HG02610 (cell line): ENCODE measurements at regions not wholly inside any gene's neighbourhood (a gene's known extent, or its start where the extent isn't known, plus 50 kb on each side); places are given as distances from the start of the nearest gene placed in this dataset.

ENCODE experiments used
- ATAC-seq: cut with Tn5 transposase; IDR thresholded peaks from one replicate; pipeline ENCODE4 v1.9.1; 2021; ENCODE audit warnings: mild to moderate bottlenecking, moderate library complexity; ENCODE audit not compliant: unreplicated experiment

DNA sequence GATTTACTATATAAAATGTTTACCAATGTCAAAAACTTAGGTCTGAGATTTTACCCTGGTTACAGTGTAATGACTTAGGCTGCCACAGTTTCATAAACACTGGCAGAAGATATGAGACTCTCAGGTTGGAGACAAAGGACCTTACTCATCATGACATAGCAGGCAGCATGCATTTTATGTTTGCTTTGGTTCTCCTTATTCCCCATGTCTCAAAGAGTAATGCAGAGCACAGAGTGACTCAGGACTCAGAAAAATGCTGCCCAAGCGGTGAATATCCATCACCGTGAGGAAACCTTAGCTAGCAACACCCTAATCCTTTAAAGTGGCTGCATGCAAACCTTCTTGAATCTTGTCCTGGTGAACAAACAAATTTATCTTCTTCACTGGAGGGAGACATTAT lies 112.1 kb upstream of the EYS start:
- ATAC-seq: no peak

DNA sequence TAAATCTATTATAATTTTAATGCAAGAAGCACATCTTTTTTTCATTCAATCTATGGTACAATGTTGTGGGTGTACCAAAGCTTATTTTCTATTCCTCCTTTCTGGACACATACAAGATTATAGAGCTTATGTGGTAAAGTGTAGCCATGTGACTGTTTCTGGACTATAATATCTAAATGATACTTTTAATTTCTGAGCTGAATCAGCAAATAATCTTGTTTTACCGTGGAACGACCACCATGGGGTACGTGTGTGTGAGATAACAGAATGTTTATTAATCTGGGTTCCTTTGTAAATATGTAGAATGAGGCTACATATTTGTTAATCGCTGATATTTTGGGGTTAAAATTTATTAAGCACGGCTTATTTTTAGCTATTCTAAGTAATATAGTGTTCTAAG lies 111.5 kb upstream of the EYS start:
- no peak for ATAC-seq

DNA sequence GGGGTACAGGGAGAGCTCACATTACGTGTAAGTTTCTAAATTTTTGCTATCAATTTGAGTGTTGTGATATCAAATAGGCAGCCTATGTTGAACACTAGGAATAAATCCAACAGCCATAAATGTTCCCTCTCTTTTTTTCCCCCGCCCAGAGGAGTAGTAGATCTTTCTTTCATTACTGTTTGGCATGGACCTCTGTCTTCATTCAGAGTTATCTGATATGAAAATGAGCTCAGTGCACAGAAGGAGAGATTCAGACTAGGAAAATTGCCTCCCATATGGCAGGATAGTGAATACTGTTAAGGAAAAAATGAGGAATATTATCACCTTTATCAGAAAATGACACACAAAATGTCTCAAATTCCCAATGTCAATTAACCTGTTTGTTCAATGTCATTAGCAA lies 110.0 kb upstream of the EYS start:
- ATAC-seq: no peak

DNA sequence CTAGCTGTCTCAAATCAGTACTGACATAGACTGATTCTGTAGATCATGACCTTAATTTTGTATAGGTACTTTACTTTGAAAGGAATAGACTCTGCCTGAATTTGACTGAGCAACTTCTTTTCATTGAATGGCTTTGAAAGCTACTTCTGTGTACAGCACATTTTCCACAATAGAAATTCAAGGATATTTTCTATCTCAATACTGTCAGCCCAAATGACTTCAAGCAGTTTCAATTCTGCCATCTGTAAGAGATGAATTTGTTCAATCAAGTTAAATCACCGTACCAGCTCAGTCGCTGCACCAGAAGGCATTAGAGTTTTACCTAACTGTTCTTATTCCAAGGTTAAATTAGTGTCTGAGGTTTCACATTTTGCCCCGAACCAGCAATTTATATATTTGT lies 107.0 kb upstream of the EYS start:
- no peak for ATAC-seq

DNA sequence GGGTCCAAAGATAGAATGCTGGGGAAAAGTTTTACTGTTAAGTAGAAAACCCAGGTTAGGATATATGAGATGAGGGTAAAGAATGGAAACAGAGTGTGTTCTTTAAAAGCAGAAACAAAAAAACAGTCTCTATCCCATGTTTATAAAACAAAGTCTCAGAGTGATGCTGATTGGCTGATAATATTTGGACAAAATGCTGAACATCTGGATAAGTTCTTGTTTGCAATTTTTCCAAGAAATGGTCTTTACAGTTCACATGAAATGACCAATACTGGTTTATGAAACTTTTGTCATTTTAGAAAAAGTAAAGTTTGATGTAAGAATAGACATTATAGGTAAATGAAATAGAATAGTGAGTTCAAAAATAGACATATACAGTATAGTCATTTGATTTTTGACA lies 96.2 kb upstream of the EYS start:
- no peak for ATAC-seq

DNA sequence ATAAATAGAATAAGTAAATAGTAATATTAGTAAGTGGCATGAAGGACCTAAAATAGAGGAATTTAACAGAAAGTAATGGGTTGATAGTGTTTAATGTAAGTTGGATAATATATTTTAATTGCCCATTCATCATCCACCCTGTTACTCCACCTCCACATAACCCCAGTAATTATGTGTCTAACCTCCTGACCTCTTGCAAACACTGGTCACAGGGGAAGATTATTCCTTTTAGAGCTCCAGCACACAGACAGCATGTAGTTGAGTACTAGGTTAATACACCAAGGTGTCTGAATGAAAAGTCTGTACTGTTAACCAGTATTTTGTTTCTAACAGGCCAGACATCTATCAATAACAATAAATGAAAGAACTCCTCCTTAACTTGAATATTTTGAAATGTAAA lies 92.4 kb upstream of the EYS start:
- no peak for ATAC-seq

DNA sequence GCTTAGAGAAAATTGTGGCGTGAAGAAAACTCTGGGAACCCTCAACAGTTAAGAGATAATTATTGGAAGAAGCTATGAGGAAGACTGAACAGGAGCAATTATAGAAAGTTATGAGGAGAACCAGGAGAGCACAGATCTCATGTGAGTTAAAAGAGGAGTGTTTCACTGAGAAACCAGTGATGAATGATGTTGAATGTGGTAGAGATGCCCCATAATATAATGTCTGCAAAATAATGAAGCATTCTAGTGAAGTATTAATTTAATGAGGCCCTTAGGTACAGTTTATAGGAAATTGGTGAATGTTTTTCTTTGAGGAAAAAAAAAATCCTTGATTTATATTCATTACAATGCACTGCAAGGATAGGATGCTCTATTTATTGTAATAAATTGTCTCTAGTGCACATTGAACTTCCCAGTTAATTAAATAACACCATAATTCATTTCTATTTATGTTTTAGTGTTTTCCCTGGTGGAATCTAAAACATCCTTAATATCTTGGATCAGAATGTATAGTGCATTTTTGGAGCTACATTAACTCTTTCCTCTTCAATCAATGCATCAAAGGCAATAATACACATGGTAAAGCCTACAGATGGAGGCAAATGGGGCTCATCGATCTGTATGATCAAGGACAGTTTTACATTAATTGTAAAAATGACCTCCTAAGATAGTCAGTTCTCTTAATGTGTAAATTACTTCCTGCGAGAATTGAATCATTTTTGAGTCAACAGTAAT lies 91.4 kb upstream of the EYS start:
- no peak for ATAC-seq

DNA sequence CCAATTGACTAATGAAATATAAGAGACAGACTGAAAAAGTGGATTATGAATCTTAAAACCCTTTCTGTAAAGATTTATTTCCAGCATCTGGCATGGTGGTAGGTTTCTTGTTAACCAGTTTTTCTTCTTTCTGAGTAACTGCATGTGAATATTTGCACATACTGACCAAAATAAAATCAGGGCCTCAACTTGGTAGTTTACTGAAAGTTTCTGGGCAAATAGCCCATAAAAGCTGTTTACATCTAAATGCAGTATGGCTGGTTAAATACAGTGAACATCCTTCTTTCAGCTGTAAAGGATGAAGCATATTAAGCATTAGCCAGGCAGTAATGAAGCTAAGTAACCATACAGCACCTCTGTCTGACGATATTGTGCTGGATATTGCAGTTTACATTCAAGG lies 83.6 kb upstream of the EYS start:
- ATAC-seq: no peak

DNA sequence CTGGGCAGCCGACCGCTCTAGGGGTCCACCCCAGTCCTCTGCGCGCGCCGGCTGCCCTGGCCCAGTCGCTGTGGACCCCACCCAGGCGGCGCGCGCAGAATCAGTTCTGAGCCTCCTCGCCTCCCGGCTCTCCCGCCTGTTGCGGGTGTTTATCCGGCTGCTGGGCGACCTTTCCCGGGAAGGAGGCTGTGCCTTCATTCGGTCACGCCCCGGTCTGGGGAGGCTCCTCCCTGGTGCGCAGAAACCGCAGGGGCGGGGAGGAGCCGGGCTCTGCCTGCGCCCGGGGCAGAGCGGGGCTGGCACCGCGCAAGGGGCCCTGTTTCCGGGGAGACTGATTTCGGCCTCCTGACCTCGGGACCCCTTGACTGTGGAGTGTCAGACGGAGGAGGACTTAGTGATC lies 80.8 kb upstream of the EYS start:
- ATAC-seq: no peak

DNA sequence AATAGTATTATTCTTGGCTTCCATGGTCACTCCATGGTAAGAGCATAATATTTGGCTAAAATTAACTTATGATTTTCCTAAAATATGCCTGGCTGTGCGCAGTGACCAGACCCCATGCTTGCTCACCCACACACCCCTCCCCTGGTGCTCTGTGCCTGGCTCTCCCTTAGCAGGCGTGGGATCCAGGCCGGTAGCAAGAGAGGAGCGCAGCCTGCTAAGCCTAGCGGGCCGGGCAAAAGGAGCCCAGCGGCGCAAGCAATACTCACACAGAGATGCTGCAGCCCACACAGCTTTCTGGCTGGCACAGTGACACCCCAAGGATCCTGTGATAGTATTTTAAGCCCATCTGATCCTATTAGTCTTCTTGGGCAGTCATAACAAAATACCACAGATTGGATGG lies 79.8 kb upstream of the EYS start:
- ATAC-seq: no peak

DNA sequence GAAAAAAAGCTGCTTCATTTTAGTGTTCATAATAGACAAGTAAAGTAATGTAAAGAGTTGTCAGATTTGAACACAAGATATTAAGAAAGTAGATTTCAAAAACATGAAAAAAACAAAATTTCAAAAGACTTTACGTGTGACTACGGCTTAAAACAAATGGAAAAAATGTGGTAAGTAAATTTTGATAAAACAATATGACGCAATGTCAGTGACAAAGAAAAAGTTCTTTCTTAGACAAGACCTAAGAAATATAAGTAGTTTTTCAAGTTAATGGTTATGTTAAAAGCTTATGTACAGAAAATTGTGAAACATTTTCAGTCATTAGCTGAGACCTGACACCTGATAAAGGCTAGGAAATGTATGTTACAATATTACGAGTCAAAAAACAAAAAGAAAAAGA lies 73.7 kb upstream of the EYS start:
- no peak for ATAC-seq

DNA sequence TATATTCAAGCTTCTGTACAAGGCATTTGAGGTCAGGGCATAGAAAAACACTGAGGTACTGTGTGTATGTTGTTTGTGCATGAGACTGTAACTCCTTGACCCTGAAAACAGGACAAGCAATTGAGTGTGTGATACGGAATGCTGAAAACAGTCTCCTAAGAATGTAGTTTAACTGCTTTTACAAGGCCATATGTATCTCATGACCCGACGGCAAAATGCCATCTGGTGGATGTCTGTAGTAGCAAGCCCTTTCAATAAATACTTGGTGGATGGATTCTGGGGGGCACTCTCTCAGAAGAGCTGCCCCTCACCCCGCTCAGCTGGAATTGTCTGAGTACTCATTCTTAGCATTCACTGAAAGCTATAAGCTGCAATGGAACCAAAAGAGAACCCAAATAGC lies 69.3 kb upstream of the EYS start:
- no peak for ATAC-seq

DNA sequence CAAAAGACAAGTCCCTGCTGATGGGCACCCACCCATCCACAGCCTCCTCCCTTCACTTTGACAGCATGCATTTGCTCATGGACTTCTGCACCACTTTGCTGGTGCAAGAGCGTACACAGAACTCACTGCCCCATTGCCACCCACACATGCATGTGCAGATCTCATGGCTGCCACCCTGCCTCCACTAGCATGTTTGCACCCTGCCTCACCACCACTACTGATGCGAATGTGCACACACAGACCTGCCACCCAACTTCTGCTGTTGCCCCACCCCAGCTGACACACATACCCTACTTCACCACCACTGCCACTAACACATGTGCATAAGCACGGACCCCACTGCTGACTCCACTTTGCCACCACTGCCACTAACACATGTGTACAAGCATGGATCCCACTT lies 64.9 kb upstream of the EYS start:
- ATAC-seq: no peak

DNA sequence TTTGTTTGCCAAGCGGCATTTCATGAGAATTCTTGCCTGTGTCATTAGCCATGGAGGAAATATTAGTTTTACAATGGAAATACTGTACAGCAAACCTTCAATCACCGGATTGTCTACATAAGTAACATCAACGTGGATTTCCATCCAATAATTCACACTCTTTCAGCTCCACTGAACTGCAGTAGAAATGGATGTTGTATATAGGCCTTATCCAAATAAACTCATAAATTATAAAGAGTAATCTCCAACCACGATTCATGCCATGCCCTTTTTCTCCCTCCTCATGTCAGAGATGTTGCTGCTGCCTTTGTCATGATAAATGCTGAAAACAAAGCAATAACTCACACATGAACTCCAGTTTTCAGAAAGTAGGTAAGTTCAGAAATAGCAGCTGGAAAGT lies 54.9 kb upstream of the EYS start:
- no peak for ATAC-seq

DNA sequence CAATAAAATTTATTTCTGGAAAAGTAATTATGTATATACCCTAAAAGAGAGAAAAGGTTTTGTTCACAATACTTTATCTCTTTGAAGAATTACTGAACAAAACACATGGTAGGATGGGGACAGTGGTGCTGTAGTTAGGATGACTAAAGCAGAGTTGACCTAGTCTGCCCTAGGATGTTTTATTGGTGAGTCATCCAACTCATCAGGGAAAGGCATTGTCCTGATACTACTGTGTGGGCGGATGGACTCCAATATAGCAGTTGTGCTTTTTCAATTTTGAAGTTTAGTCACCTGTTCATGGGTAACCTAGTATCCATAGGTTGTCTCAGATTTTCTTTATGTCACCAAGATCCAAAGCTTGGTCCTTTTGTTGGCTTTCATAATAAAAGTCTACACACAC lies 53.3 kb upstream of the EYS start:
- ATAC-seq: no peak
